HepG2 (cell line): ENCODE measurements at regions not wholly inside any gene's neighbourhood (a gene's known extent, or its start where the extent isn't known, plus 50 kb on each side); places are given as distances from the start of the nearest gene placed in this dataset.
A peak's percentile ranks its signal among the peaks of the same experiment; 100 is the strongest.

Source experiments
- ATAC-seq: fragments of 200-7000 bp; cut with Tn5 transposase; 3 replicates; pipeline ENCODE4 v1.9.1; 2020; ENCODE audit warnings: mild to moderate bottlenecking, moderate library complexity
- BruUV-seq: library from RNA; stranded (reverse); fragments of 400-500 nt; replicated peaks from 2 replicates; lab custom pipeline; 2021; lab: Mats Ljungman, UMichigan
- CTCF ChIA-PET: fragments of 300-600 bp; formaldehyde crosslinking; extraction: SDS; loops from one replicate; lab custom pipeline; 2021; ENCODE audit warnings: low total read pairs, inconsistent platforms, low intra/inter-chr PET ratio; lab: Yijun Ruan, JAX
- POLR2A ChIA-PET: fragments of 350-600 bp; sonication (Branson Sonifier 250); formaldehyde crosslinking; loops from one replicate; lab custom pipeline; 2020; ENCODE audit warnings: antibody characterized with exemption, inconsistent platforms; lab: Yijun Ruan, JAX
- DNase-seq: peaks from one replicate; pipeline ENCODE4 v3.0.0-alpha.2; 2015; ENCODE audit warnings: low spot score
- FAIRE-seq: peaks from 3 replicates; lab custom pipeline; 2011; peaks lifted over from hg19 to GRCh38; lab: Jason Lieb, UNC
- H2AFZ ChIP-seq: one replicate; pipeline ENCODE4 v1.6.1; 2011; ENCODE audit warnings: low read length, inconsistent platforms
- H3K27ac ChIP-seq: fragments of 300-600 bp; 3 replicates; pipeline ENCODE4 v1.8.0; 2011; ENCODE audit warnings: mixed run types, mild to moderate bottlenecking, mixed read lengths, low read length, inconsistent platforms; ENCODE audit not compliant: insufficient read depth; ENCODE audit errors: extremely low read length
- H3K27me3 ChIP-seq, 2 experiments: fragments of 200-600 bp in 1 of 2; 2 replicates in 1 of 2; 3 replicates in 1 of 2; pipeline versions ENCODE4 v1.6.0 to v1.8.0; 2011; ENCODE audit warnings: low read length in 2 of 2, mild to moderate bottlenecking in 2 of 2, moderate library complexity in 2 of 2, inconsistent platforms in 1 of 2; ENCODE audit not compliant: insufficient read depth in 2 of 2, control insufficient read depth in 1 of 2
- H3K36me3 ChIP-seq, 2 experiments: fragments of 200-600 bp in 1 of 2; replicated peaks in 1 of 2; 2 replicates in 1 of 2; 3 replicates in 1 of 2; pipeline versions ENCODE4 v1.5.1 to v1.8.0; 2011; ENCODE audit warnings: low read length in 2 of 2, inconsistent platforms in 1 of 2; ENCODE audit not compliant: insufficient read depth in 2 of 2, control insufficient read depth in 1 of 2
- H3K4me1 ChIP-seq: 2 replicates; pipeline ENCODE4 v1.5.1; 2012; ENCODE audit warnings: low read length, inconsistent platforms; ENCODE audit not compliant: insufficient read depth
- H3K4me2 ChIP-seq: 2 replicates; pipeline ENCODE4 v1.6.0; 2011; ENCODE audit warnings: low read depth, low read length, inconsistent platforms
- H3K4me3 ChIP-seq, 3 experiments: fragments of 200-600 bp in 1 of 3; sonication (generic), shearing (Covaris generic) in 1 of 3; replicated peaks in 1 of 3; 2 replicates each; pipeline ENCODE4 v1.5.1; 2011 to 2016; ENCODE audit warnings: low read length in 3 of 3, inconsistent platforms in 2 of 3, low read depth in 2 of 3, mild to moderate bottlenecking in 2 of 3, control low read depth in 1 of 3, mixed read lengths in 1 of 3; ENCODE audit not compliant: insufficient read depth in 1 of 3
- H3K79me2 ChIP-seq: one replicate; pipeline ENCODE4 v1.6.1; 2011; ENCODE audit warnings: low read length, inconsistent platforms; ENCODE audit not compliant: insufficient read depth
- H3K9ac ChIP-seq: 2 replicates; pipeline ENCODE4 v1.6.0; 2011; ENCODE audit warnings: mild to moderate bottlenecking, low read depth, low read length, inconsistent platforms; ENCODE audit not compliant: insufficient read depth
- H3K9me3 ChIP-seq: 2 replicates; pipeline ENCODE4 v1.5.1; 2012; ENCODE audit warnings: mild to moderate bottlenecking, low read length
- H4K20me1 ChIP-seq: 2 replicates; pipeline ENCODE4 v1.6.0; 2011; ENCODE audit warnings: inconsistent platforms, mild to moderate bottlenecking, low read length, moderate library complexity; ENCODE audit not compliant: insufficient read depth
- CEBPB ChIP-seq: IDR thresholded peaks from 2 replicates; pipeline ENCODE4 v1.6.1; 2011; ENCODE audit warnings: low read depth, low read length, improper control_type of control experiment, borderline replicate concordance
- GFI1 ChIP-seq: sonication (generic); formaldehyde crosslinking; IDR thresholded peaks from 2 replicates; pipeline ENCODE4 v1.5.0; 2020; ENCODE audit warnings: missing genetic modification reagents, mild to moderate bottlenecking, borderline replicate concordance
- HIC2 ChIP-seq: sonication (generic); formaldehyde crosslinking; IDR thresholded peaks from 2 replicates; pipeline ENCODE4 v1.9.0; 2022; ENCODE audit warnings: low read depth, missing genetic modification reagents
- HNRNPH1 ChIP-seq: fragments of 200-400 bp; formaldehyde crosslinking; optimal IDR thresholded peaks from 2 replicates; pipeline ENCODE3; 2017; ENCODE audit warnings: mild to moderate bottlenecking, low read depth, low read length
- MXD1 ChIP-seq: sonication (generic); formaldehyde crosslinking; IDR thresholded peaks from 2 replicates; pipeline ENCODE4 v1.4.0; 2020; ENCODE audit warnings: mild to moderate bottlenecking, missing genetic modification reagents
- TEAD3 ChIP-seq: optimal IDR thresholded peaks from 2 replicates; pipeline ENCODE3; 2016; ENCODE audit warnings: borderline replicate concordance
- WGBS: methylation state at CpG from one replicate; pipeline ENCODE4 v1.1.6; 2017; ENCODE audit warnings: low lambda C conversion rate; 5-methylcytosine and 5-hydroxymethylcytosine counted together
- in situ Hi-C: cut with HindIII; loops from 2 replicates; pipeline ENCODE4 v1.10.0; 2017; ENCODE audit warnings: low pct_unique_long_range_greater_than_20kb; ENCODE audit not compliant: extremely low pct_ligation_motif_present
- intact Hi-C: fragments of 100-400 bp; cut with micrococcal nuclease; formaldehyde crosslinking; loops from one replicate; pipeline ENCODE4 v1.10.0; 2022; ENCODE audit not compliant: unreplicated experiment

- TF ChIP-seq GFI1 (CRISPR knock-in tag) (no peak), TEAD3 (no peak), MXD1 (CRISPR knock-in tag) (no peak), HNRNPH1 (no peak)
Observed at GRCh38 chr16:64047207-64047606, 1074.7 kb downstream of the CDH11 start (continued).

- H3K27me3 ChIP-seq: no peaks in the 10 kb centered on the region
- WGBS: 8% methylated on average over 2 of the region's 2 CpGs
- ChIA-PET POLR2A (no interaction called here), CTCF (no interaction called here)
- H3K36me3 ChIP-seq: no peaks in the 10 kb centered on the region
- H3K9ac ChIP-seq: no peak overlapping the region
- H3K4me3 ChIP-seq: no peak overlapping the region
- ATAC-seq (no peak), DNase-seq (no peak), FAIRE-seq (no peak)
- intact Hi-C loops (no loop called here), in situ Hi-C loops (no loop called here)
- H2AFZ ChIP-seq: no peak overlapping the region
- no TSS peak for BruUV-seq
- H3K79me2 ChIP-seq: no peaks in the 10 kb centered on the region
- peaks cover 60% of the 10 kb centered on the region for H3K9me3 ChIP-seq
- TF ChIP-seq HIC2 (no peak), CEBPB (peak; percentile 76)
- no peak overlapping the region for H3K4me2 ChIP-seq
- no peaks in the 10 kb centered on the region for H3K4me1 ChIP-seq
- no peaks in the 10 kb centered on the region for H4K20me1 ChIP-seq
- H3K27ac ChIP-seq: no peak overlapping the region
Observed at GRCh38 chr16:64035337-64035736, 1086.5 kb downstream of the CDH11 start.
